Large intestine (tissue), 3 donors: ENCODE measurements at regions not wholly inside any gene's neighbourhood (a gene's known extent, or its start where the extent isn't known, plus 50 kb on each side); places are given as distances from the start of the nearest gene placed in this dataset.

Experiments used
- DNase-seq, 2 donors: peaks; one replicate each; pipeline versions ENCODE4 v3.0.0 to v3.0.0-alpha.2; 2013
- H3K27ac ChIP-seq: one replicate; pipeline ENCODE4 v1.5.1; 2013; ENCODE audit warnings: low read length
- H3K27me3 ChIP-seq: 2 replicates; pipeline ENCODE4 v1.6.1; 2013; ENCODE audit warnings: low read length; ENCODE audit not compliant: control insufficient read depth, insufficient read depth
- H3K36me3 ChIP-seq: 2 replicates; pipeline ENCODE4 v1.6.1; 2013; ENCODE audit warnings: low read length; ENCODE audit not compliant: control insufficient read depth, insufficient read depth
- H3K4me1 ChIP-seq: one replicate; pipeline ENCODE4 v1.6.1; 2013; ENCODE audit warnings: low read length; ENCODE audit not compliant: control insufficient read depth, insufficient read depth
- H3K4me3 ChIP-seq: one replicate; pipeline ENCODE4 v1.5.1; 2013; ENCODE audit warnings: low read length
- H3K9me3 ChIP-seq: one replicate; pipeline ENCODE4 v1.6.1; 2013; ENCODE audit warnings: mild to moderate bottlenecking, low read depth, low read length, moderate library complexity; ENCODE audit not compliant: control insufficient read depth
- WGBS: methylation state at CpG from one replicate; pipeline ENCODE4 v1.1.5; 2013; ENCODE audit warnings: low lambda C conversion rate; ENCODE audit not compliant: insufficient coverage; 5-methylcytosine and 5-hydroxymethylcytosine counted together

GRCh38 chr3:54047568-54047967 is 74.8 kb upstream of the CACNA2D3 start:
- Histone ChIP-seq H3K36me3 (no peaks in the 10 kb centered on the region), H3K27me3 (no peaks in the 10 kb centered on the region), H3K9me3 (no peaks in the 10 kb centered on the region), H3K27ac (no peak overlapping the region), H3K4me3 (no peak overlapping the region), H3K4me1 (no peaks in the 10 kb centered on the region)
- DNase-seq = no peak
- 63% methylated on average over 3 of the region's 5 CpGs for WGBS

GRCh38 chr3:54046641-54047214 is 75.6 kb upstream of the CACNA2D3 start:
- no peak overlapping the region for H3K27ac ChIP-seq
- DNase-seq = no peak
- H3K9me3 ChIP-seq = no peaks in the 10 kb centered on the region
- H3K27me3 ChIP-seq = no peaks in the 10 kb centered on the region
- H3K4me1 ChIP-seq = no peaks in the 10 kb centered on the region
- no peak overlapping the region for H3K4me3 ChIP-seq
- H3K36me3 ChIP-seq = no peaks in the 10 kb centered on the region

GRCh38 chr3:54045061-54045815 is 77.1 kb upstream of the CACNA2D3 start:
- Histone ChIP-seq H3K36me3 (no peaks in the 10 kb centered on the region), H3K9me3 (no peaks in the 10 kb centered on the region), H3K27me3 (no peaks in the 10 kb centered on the region), H3K27ac (no peak overlapping the region), H3K4me1 (no peaks in the 10 kb centered on the region), H3K4me3 (no peak overlapping the region)
- no CpG with 5 or more reads among the region's 3 CpGs for WGBS
- DNase-seq = no peak

- H3K9me3 ChIP-seq = no peaks in the 10 kb centered on the region
- H3K27ac ChIP-seq = no peak overlapping the region
- no peaks in the 10 kb centered on the region for H3K36me3 ChIP-seq
- WGBS = 20% methylated on average over 2 of the region's 5 CpGs
- DNase-seq = peak in 1 of 2 donors; percentile 26
- no peaks in the 10 kb centered on the region for H3K27me3 ChIP-seq
- no peaks in the 10 kb centered on the region for H3K4me1 ChIP-seq
- H3K4me3 ChIP-seq = no peak overlapping the region
Measured at GRCh38 chr3:54042259-54042823, 80.0 kb upstream of the CACNA2D3 start.

GRCh38 chr3:54040476-54040875 is 81.9 kb upstream of the CACNA2D3 start:
- Histone ChIP-seq H3K4me3 (no peak overlapping the region), H3K9me3 (no peaks in the 10 kb centered on the region), H3K36me3 (no peaks in the 10 kb centered on the region), H3K27ac (no peak overlapping the region), H3K4me1 (no peaks in the 10 kb centered on the region), H3K27me3 (no peaks in the 10 kb centered on the region)
- 90% methylated on average over 3 of the region's 8 CpGs for WGBS
- DNase-seq = no peak

- no CpG with 5 or more reads among the region's 4 CpGs for WGBS
- Histone ChIP-seq H3K36me3 (no peaks in the 10 kb centered on the region), H3K9me3 (no peaks in the 10 kb centered on the region), H3K4me1 (no peaks in the 10 kb centered on the region), H3K27me3 (no peaks in the 10 kb centered on the region), H3K4me3 (no peak overlapping the region), H3K27ac (no peak overlapping the region)
- DNase-seq = no peak
Measured at GRCh38 chr3:54038391-54038790, 84.0 kb upstream of the CACNA2D3 start.

- Histone ChIP-seq H3K4me1 (no peaks in the 10 kb centered on the region), H3K4me3 (no peak overlapping the region), H3K27me3 (no peaks in the 10 kb centered on the region), H3K9me3 (no peaks in the 10 kb centered on the region), H3K36me3 (no peaks in the 10 kb centered on the region), H3K27ac (no peak overlapping the region)
- DNase-seq = no peak
- no CpG with 5 or more reads among the region's 2 CpGs for WGBS
Measured at GRCh38 chr3:54036543-54036942, 85.8 kb upstream of the CACNA2D3 start.

- Histone ChIP-seq H3K9me3 (no peaks in the 10 kb centered on the region), H3K4me1 (no peaks in the 10 kb centered on the region), H3K4me3 (no peak overlapping the region), H3K27me3 (no peaks in the 10 kb centered on the region), H3K27ac (no peak overlapping the region), H3K36me3 (no peaks in the 10 kb centered on the region)
- no peak for DNase-seq
- 100% methylated on average over 1 of the region's 4 CpGs for WGBS
Measured at GRCh38 chr3:54034971-54035370, 87.4 kb upstream of the CACNA2D3 start.

GRCh38 chr3:54033761-54034160 is 88.6 kb upstream of the CACNA2D3 start:
- DNase-seq = no peak
- no peak overlapping the region for H3K27ac ChIP-seq
- no CpG with 5 or more reads among the region's 17 CpGs for WGBS
- no peaks in the 10 kb centered on the region for H3K4me1 ChIP-seq
- no peaks in the 10 kb centered on the region for H3K36me3 ChIP-seq
- no peaks in the 10 kb centered on the region for H3K27me3 ChIP-seq
- H3K9me3 ChIP-seq = no peaks in the 10 kb centered on the region
- no peak overlapping the region for H3K4me3 ChIP-seq

GRCh38 chr3:54032598-54032997 is 89.8 kb upstream of the CACNA2D3 start:
- H3K4me1 ChIP-seq = no peaks in the 10 kb centered on the region
- DNase-seq = no peak
- no peak overlapping the region for H3K4me3 ChIP-seq
- no peaks in the 10 kb centered on the region for H3K9me3 ChIP-seq
- H3K27me3 ChIP-seq = no peaks in the 10 kb centered on the region
- no peaks in the 10 kb centered on the region for H3K36me3 ChIP-seq
- no peak overlapping the region for H3K27ac ChIP-seq
- WGBS = no CpG with 5 or more reads among the region's 5 CpGs

GRCh38 chr3:54028372-54028771 is 94.0 kb upstream of the CACNA2D3 start:
- no peak overlapping the region for H3K4me3 ChIP-seq
- 80% methylated on average over 1 of the region's 5 CpGs for WGBS
- H3K9me3 ChIP-seq = no peaks in the 10 kb centered on the region
- H3K36me3 ChIP-seq = no peaks in the 10 kb centered on the region
- no peaks in the 10 kb centered on the region for H3K27me3 ChIP-seq
- DNase-seq = no peak
- no peaks in the 10 kb centered on the region for H3K4me1 ChIP-seq
- H3K27ac ChIP-seq = no peak overlapping the region
